ENCODE measurements at regions not wholly inside any gene's neighbourhood (a gene's known extent, or its start where the extent isn't known, plus 50 kb on each side); places are given as distances from the start of the nearest gene placed in this dataset.

- no peak for TF ChIP-seq ZNF512 (CRISPR knock-in tag; IDR thresholded peaks at IDR 0.05; ENCODE audit: borderline replicate concordance)
These were observed 697.9 kb upstream of the SOX9 start (continued) for GRCh38 chr17:71422968-71423367.

DNA sequence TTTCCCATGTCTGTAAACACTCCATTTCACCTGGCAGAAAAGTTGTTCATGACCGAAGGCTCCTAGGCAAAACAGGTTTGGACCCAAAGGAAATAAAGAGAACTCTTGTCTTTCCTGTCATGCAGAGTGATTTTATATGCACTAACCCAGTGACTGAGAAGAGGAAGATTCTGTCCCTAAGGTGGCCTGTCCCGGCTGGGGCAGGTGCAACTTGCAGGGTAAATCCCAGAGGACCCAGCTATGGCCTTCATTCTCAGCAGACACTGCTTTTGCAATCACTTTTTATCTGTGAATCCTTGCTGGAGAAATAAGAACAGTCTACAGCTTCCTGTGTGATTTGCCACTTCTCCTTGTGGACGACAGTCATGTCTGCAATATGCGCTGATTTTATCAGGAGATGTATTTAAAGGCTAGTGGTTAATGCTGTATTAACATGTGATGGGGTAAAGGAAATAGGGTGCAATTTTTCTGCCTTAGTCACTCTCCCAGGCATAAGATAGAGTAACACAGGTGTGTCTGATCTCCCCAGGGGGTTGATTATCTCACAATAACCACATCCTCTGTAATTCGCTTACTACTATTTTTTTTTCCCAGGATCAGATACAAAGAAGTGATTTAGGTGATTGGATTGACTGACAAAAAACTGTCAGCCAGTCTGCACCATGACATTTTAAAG lies 696.8 kb upstream of the SOX9 start:
- H3K4me3 Mint-ChIP-seq, result no peak overlapping the region
- ATAC-seq (peak; percentile 32), DNase-seq (ENCODE audit: low spot score) (no peak)
- no peaks in the 10 kb centered on the region for H3K27me3 Mint-ChIP-seq (ENCODE audit: low read depth)
- H3K4me1 Mint-ChIP-seq, result peaks cover 19% of the 10 kb centered on the region
- peaks cover 42% of the 10 kb centered on the region for H3K9me3 Mint-ChIP-seq
- TF ChIP-seq TP53 (CRISPR knock-in tag; IDR thresholded peaks at IDR 0.05), result no peak
- no peak for TF ChIP-seq ZNF219 (CRISPR knock-in tag; IDR thresholded peaks at IDR 0.05; ENCODE audit: borderline replicate concordance)
- TF ChIP-seq, protein P1, sequence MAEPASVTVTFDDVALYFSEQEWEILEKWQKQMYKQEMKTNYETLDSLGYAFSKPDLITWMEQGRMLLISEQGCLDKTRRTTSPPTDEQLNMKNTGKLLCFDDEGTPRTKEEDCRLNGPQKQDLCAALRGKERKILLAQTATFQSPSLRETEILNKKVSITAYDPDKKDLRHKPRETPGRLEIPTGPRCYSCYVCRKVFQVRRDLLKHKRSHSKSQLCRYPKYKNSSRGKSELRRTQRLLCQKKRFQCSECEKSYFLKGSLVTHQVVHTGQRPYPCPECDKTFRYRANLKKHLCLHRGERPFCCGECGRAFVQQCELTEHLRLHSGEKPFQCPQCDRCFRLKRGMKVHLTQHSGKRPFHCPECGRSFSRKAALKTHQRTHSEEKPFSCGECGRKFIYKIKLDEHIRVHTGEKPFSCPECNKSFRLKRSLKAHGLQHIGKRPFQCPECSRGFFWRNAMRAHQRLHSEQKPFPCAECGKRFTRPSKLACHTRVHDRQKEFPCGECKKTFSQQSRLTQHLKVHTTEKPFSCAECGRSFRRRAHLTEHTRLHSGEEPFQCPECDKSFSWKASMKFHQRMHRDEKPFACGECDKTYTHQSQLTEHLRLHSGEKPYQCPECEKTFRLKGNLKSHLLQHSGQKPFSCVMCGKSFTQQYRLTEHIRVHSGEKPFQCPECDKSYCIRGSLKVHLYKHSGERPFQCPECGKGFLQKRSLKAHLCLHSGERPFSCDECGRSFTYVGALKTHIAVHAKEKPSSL (CRISPR knock-in tag; conservative IDR thresholded peaks at IDR 0.05), result no peak
- no peak for TF ChIP-seq ZNF263 (CRISPR knock-in tag; IDR thresholded peaks at IDR 0.05; ENCODE audit: low read depth)
- no peak for TF ChIP-seq ZNF512 (CRISPR knock-in tag; IDR thresholded peaks at IDR 0.05; ENCODE audit: borderline replicate concordance)
- no peak for TF ChIP-seq AR (CRISPR knock-in tag; IDR thresholded peaks at IDR 0.05)
- TF ChIP-seq, protein P2, sequence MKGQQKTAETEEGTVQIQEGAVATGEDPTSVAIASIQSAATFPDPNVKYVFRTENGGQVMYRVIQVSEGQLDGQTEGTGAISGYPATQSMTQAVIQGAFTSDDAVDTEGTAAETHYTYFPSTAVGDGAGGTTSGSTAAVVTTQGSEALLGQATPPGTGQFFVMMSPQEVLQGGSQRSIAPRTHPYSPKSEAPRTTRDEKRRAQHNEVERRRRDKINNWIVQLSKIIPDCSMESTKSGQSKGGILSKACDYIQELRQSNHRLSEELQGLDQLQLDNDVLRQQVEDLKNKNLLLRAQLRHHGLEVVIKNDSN (CRISPR knock-in tag; IDR thresholded peaks at IDR 0.05), result no peak
- TF ChIP-seq ZNF317 (CRISPR knock-in tag; IDR thresholded peaks at IDR 0.05; ENCODE audit: borderline replicate concordance, low read depth), result no peak
- no peak for TF ChIP-seq EMX1 (CRISPR knock-in tag; IDR thresholded peaks at IDR 0.05)
- no peak for TF ChIP-seq RORB (CRISPR knock-in tag; IDR thresholded peaks at IDR 0.05)
- TF ChIP-seq OVOL2 (CRISPR knock-in tag; IDR thresholded peaks at IDR 0.05; ENCODE audit: borderline replicate concordance), result no peak
- no peak for TF ChIP-seq CREM (CRISPR knock-in tag; IDR thresholded peaks at IDR 0.05)
- CTCF ChIA-PET, result no interaction called here
- no peak overlapping the region for H3K27ac Mint-ChIP-seq
- peaks cover 28% of the 10 kb centered on the region for H3K36me3 Mint-ChIP-seq
- POLR2A ChIA-PET, result no interaction called here

- DNase-seq (ENCODE audit: low spot score) (no peak), ATAC-seq (no peak)
- peaks cover 29% of the 10 kb centered on the region for H3K9me3 Mint-ChIP-seq
- H3K27ac Mint-ChIP-seq, result no peak overlapping the region
- H3K4me1 Mint-ChIP-seq, result peaks cover 20% of the 10 kb centered on the region
- CTCF ChIA-PET, result no interaction called here
- peaks cover 17% of the 10 kb centered on the region for H3K36me3 Mint-ChIP-seq
- H3K4me3 Mint-ChIP-seq, result no peak overlapping the region
- POLR2A ChIA-PET, result interaction anchor here (0.6 kb wide), 1 partner anchor 344 kb away, joined by 3 read pairs; no protein-coding TSS in a partner anchor
- H3K27me3 Mint-ChIP-seq (ENCODE audit: low read depth), result no peaks in the 10 kb centered on the region
- TF ChIP-seq GTF2I (CRISPR knock-in tag; conservative IDR thresholded peaks at IDR 0.05), result no peak
- TF ChIP-seq ZNF512 (CRISPR knock-in tag; IDR thresholded peaks at IDR 0.05; ENCODE audit: borderline replicate concordance), result no peak
- TF ChIP-seq ELF4 (CRISPR knock-in tag; IDR thresholded peaks at IDR 0.05; ENCODE audit: low read depth), result no peak
- TF ChIP-seq, protein P3, sequence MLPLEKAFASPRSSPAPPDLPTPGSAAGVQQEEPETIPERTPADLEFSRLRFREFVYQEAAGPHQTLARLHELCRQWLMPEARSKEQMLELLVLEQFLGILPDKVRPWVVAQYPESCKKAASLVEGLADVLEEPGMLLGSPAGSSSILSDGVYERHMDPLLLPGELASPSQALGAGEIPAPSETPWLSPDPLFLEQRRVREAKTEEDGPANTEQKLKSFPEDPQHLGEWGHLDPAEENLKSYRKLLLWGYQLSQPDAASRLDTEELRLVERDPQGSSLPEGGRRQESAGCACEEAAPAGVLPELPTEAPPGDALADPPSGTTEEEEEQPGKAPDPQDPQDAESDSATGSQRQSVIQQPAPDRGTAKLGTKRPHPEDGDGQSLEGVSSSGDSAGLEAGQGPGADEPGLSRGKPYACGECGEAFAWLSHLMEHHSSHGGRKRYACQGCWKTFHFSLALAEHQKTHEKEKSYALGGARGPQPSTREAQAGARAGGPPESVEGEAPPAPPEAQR (CRISPR knock-in tag; IDR thresholded peaks at IDR 0.05), result no peak
- TF ChIP-seq ZNF219 (CRISPR knock-in tag; IDR thresholded peaks at IDR 0.05; ENCODE audit: borderline replicate concordance), result no peak
- TF ChIP-seq, protein P4, sequence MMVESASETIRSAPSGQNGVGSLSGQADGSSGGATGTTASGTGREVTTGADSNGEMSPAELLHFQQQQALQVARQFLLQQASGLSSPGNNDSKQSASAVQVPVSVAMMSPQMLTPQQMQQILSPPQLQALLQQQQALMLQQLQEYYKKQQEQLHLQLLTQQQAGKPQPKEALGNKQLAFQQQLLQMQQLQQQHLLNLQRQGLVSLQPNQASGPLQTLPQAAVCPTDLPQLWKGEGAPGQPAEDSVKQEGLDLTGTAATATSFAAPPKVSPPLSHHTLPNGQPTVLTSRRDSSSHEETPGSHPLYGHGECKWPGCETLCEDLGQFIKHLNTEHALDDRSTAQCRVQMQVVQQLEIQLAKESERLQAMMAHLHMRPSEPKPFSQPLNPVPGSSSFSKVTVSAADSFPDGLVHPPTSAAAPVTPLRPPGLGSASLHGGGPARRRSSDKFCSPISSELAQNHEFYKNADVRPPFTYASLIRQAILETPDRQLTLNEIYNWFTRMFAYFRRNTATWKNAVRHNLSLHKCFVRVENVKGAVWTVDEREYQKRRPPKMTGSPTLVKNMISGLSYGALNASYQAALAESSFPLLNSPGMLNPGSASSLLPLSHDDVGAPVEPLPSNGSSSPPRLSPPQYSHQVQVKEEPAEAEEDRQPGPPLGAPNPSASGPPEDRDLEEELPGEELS (CRISPR knock-in tag; IDR thresholded peaks at IDR 0.05), result no peak
- no peak for TF ChIP-seq MYBL2 (CRISPR knock-in tag; IDR thresholded peaks at IDR 0.05)
These were observed 693.0 kb upstream of the SOX9 start for GRCh38 chr17:71427801-71428200.
